Right lobe of liver (tissue), 4 donors: ENCODE measurements at regions not wholly inside any gene's neighbourhood (a gene's known extent, or its start where the extent isn't known, plus 50 kb on each side); places are given as distances from the start of the nearest gene placed in this dataset.
"Not testable (repeated sequence)": the region's sequence is repeated elsewhere in the genome, so short reads cannot be mapped to it uniquely, and the experiment has no call there.

Source experiments
- CTCF ChIP-seq, 4 donors: fragments of 200-600 bp in 3 of 4; fragments of 450-650 bp in 1 of 4; IDR thresholded peaks; one replicate each; pipeline versions ENCODE4 v1.5.1 to v1.8.0; 2016 to 2022; ENCODE audit warnings: antibody characterized with exemption in 4 of 4, mild to moderate bottlenecking in 2 of 4
- POLR2A ChIP-seq: fragments of 450-650 bp; IDR thresholded peaks from one replicate; pipeline ENCODE4 v1.6.1; 2017; ENCODE audit warnings: antibody characterized with exemption, mild to moderate bottlenecking
- donor health status: DM: no; HTN: no; CAD: no.
- donor health status: DM: no; HTN: no; CAD: no.
- donor health status: DM: no; HTN: yes; CAD: no.

- TF ChIP-seq POLR2A; CTCF (IDR thresholded peaks at IDR 0.05): not testable (repeated sequence)
Observed at GRCh38 chr17:43299300-43300076, 65.7 kb upstream of the RNU2-1 start.
